ENCODE measurements at regions not wholly inside any gene's neighbourhood (a gene's known extent, or its start where the extent isn't known, plus 50 kb on each side); places are given as distances from the start of the nearest gene placed in this dataset.

DNA sequence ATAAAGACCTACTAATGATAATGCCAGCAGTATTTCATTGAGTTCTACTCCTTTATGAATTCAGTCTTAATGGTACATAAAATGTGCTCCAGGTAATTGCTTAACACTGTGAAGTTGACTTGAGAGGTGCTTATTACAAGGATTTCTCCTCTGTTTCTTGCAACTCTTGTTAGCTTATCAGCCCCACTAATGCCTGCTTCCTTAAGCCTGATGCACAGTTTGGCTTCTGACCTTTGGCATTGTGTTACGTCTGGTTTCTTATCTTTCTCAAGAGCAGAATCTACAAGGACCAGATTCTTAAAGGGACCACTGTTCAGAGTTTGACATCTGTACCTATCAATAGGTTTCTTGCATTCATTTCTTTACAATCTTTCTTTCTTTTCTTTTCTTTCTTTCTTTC, 223.9 kb upstream of the CWC22 start:
- TF ChIP-seq, protein P1, sequence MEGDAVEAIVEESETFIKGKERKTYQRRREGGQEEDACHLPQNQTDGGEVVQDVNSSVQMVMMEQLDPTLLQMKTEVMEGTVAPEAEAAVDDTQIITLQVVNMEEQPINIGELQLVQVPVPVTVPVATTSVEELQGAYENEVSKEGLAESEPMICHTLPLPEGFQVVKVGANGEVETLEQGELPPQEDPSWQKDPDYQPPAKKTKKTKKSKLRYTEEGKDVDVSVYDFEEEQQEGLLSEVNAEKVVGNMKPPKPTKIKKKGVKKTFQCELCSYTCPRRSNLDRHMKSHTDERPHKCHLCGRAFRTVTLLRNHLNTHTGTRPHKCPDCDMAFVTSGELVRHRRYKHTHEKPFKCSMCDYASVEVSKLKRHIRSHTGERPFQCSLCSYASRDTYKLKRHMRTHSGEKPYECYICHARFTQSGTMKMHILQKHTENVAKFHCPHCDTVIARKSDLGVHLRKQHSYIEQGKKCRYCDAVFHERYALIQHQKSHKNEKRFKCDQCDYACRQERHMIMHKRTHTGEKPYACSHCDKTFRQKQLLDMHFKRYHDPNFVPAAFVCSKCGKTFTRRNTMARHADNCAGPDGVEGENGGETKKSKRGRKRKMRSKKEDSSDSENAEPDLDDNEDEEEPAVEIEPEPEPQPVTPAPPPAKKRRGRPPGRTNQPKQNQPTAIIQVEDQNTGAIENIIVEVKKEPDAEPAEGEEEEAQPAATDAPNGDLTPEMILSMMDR (IDR thresholded peaks at IDR 0.05; ENCODE audit: borderline replicate concordance, control extremely low read depth, extremely low read depth, insufficient read depth, missing control alignments), result no peak
- DNase-seq (ENCODE audit: low spot score), result no peak
- in situ Hi-C loops (cut with MboI; ENCODE audit: low sequenced_read_pairs, unreplicated experiment), result loop anchor here (25.0 kb wide), 1 partner anchor 831 kb away; no protein-coding TSS in a partner anchor

DNA sequence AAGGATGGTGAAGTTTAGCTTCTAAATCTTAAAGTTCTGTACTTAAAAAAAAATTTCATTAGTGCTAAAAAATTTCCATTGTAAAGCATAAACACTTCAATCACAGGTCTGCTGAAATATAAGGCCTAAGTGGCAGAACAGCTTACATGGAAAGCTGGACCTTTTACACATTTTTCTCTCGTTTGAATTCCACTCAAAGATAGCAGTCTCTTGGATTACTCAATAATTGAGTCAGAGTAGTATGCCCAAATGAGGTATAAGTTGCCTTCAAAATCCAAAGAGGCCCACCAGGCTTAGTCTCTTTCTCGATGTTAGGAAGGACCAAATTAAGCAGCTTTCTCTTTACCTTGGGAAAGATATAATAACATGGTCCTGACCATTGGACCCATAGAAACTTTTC, 220.4 kb upstream of the CWC22 start:
- TF ChIP-seq, protein P1 (IDR thresholded peaks at IDR 0.05; ENCODE audit: borderline replicate concordance, control extremely low read depth, extremely low read depth, insufficient read depth, missing control alignments), result no peak
- no peak for DNase-seq (ENCODE audit: low spot score)
- in situ Hi-C loops (cut with MboI; ENCODE audit: low sequenced_read_pairs, unreplicated experiment), result loop anchor here (25.0 kb wide), 1 partner anchor 835 kb away; no protein-coding TSS in a partner anchor

DNA sequence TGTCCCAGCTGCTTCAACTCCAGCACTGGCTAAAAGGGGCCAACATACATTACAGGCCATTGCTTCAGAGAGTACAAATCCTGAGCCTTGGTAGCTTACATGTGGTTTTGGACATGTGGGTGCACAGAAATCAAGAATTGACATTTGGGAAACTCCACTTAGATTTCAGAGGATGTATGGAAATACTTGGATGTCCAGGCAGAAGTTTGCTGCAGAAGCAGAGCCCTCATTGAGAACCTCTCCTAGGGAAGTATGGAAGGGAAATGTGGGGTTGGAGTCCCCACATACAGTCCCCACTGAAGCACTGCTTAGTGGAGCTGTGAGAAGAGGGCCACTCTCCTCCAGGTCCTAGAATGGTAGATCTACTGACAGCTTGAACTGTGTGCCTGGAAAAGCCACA, 218.0 kb upstream of the CWC22 start:
- in situ Hi-C loops (cut with MboI; ENCODE audit: low sequenced_read_pairs, unreplicated experiment), result loop anchor here (25.0 kb wide), 1 partner anchor 837 kb away; no protein-coding TSS in a partner anchor
- DNase-seq (ENCODE audit: low spot score), result no peak
- TF ChIP-seq, protein P1 (IDR thresholded peaks at IDR 0.05; ENCODE audit: borderline replicate concordance, control extremely low read depth, extremely low read depth, insufficient read depth, missing control alignments), result no peak

DNA sequence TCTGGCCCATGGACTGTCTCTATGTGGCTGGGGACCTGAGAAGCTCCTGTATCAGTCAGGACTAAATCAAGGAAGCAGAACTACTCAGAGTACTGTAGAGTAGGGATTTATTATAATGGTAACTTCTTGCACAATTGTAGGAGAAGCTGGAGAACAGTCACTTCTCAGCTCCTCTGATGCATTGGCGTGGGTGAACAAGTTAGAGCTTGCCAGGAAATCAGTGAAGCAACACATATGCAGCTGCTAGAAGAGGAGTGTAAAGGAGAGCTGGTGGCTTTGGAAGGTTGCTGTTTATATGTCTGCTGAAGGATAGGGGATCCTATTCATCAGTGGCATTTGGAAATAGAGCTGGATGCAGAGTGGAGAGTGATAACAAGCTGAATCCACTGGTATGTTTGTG, 215.5 kb upstream of the CWC22 start:
- TF ChIP-seq, protein P1 (IDR thresholded peaks at IDR 0.05; ENCODE audit: borderline replicate concordance, control extremely low read depth, extremely low read depth, insufficient read depth, missing control alignments), result no peak
- in situ Hi-C loops (cut with MboI; ENCODE audit: low sequenced_read_pairs, unreplicated experiment), result no loop called here
- no peak for DNase-seq (ENCODE audit: low spot score)

DNA sequence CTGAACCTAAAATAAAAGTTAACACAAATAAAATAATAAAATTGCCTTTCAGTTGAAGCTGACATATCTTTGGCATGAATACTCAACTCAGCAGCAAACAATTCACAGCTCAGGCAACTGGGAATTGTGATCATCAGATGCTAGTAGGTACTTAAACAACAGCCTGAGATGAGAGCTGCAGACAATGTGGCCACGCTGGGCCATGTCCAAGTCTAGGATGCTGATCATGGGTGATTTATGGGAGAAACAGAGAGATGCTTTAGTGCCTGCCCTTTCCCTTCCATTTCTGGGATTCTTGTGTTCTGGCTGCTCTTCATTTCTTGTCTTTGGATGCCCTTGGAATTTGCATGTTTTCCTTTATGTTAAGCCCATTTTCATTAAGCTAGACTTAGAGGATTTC, 212.4 kb upstream of the CWC22 start:
- in situ Hi-C loops (cut with MboI; ENCODE audit: low sequenced_read_pairs, unreplicated experiment), result no loop called here
- TF ChIP-seq, protein P1 (IDR thresholded peaks at IDR 0.05; ENCODE audit: borderline replicate concordance, control extremely low read depth, extremely low read depth, insufficient read depth, missing control alignments), result no peak
- DNase-seq (ENCODE audit: low spot score), result no peak

DNA sequence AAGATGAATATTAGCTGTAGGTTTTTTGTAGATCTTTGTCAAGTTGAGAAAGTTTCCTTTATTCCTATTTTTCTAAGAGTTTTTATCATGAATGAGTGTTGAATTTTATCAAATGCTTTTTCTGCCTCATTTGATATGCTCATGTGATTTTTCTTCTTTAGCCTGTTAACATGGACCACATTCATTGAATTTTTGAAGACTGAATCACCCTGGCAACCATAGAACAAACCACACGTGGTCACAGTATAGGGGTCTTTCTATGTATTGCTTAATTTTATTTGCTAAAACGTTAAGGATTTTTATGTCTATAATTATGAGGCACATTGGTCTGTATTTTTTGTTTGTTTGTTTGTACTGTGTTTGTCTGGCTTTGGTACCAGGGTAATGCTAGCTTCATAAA, 201.7 kb upstream of the CWC22 start:
- TF ChIP-seq, protein P1 (IDR thresholded peaks at IDR 0.05; ENCODE audit: borderline replicate concordance, control extremely low read depth, extremely low read depth, insufficient read depth, missing control alignments), result no peak
- no peak for DNase-seq (ENCODE audit: low spot score)
- in situ Hi-C loops (cut with MboI; ENCODE audit: low sequenced_read_pairs, unreplicated experiment), result no loop called here

Measured in GM13976 (cell line).